ENCODE measurements at regions not wholly inside any gene's neighbourhood (a gene's known extent, or its start where the extent isn't known, plus 50 kb on each side); places are given as distances from the start of the nearest gene placed in this dataset.
"Not testable (repeated sequence)": the region's sequence is repeated elsewhere in the genome, so short reads cannot be mapped to it uniquely, and the experiment has no call there.

DNA sequence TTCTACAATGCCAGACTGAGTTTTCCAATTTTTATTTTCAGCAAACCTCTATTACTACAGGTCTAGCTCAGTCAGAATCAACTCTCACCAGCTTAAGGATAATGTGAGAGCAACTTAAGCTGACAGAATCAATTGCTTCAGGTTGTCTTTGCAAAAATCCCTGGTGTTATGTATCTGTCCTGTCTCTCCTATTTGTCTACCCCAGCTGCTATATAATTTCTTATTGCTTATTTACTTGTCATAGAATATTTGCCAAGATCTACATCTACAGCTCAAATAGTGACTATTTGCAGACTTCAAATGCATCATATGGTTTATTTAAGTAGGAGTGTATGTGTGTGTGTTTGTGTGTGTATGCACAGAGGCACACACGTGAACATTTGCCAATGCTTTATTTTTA lies 54.1 kb downstream of the FOXG1 start:
- no peak for DNase-seq (ENCODE audit: low read depth in 2 of 2)

DNA sequence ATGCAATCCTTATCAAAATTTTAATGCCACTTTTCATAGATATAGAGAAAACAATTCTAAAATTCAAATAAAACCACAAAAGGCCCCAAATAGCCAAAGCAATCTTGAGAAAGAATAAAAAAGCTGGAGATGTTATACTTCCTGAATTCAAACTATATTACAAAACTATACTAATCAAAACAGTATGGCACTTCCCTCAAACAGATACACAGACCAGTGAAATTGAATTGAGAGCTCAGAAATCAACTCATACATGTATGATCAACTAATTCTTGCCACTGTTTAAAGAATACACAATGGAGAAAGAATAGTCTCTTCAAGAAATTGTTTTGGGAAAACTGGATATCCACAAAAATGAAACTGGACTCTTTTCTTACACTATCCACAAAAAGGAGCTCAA lies 55.4 kb downstream of the FOXG1 start:
- no peak for DNase-seq (ENCODE audit: low read depth in 2 of 2)

- no peak for DNase-seq (ENCODE audit: low read depth in 2 of 2)
Measured at GRCh38 chr14:28823245-28823644, 56.7 kb downstream of the FOXG1 start.

- DNase-seq (ENCODE audit: low read depth in 2 of 2) = no peak
Measured at GRCh38 chr14:28830115-28830534, 63.5 kb downstream of the FOXG1 start.

GRCh38 chr14:28831126-28831525 lies 64.5 kb downstream of the FOXG1 start:
- no peak for DNase-seq (ENCODE audit: low read depth in 2 of 2)

GRCh38 chr14:28842569-28842968 lies 76.0 kb downstream of the FOXG1 start:
- not testable (repeated sequence) for DNase-seq (ENCODE audit: low read depth in 2 of 2)

DNA sequence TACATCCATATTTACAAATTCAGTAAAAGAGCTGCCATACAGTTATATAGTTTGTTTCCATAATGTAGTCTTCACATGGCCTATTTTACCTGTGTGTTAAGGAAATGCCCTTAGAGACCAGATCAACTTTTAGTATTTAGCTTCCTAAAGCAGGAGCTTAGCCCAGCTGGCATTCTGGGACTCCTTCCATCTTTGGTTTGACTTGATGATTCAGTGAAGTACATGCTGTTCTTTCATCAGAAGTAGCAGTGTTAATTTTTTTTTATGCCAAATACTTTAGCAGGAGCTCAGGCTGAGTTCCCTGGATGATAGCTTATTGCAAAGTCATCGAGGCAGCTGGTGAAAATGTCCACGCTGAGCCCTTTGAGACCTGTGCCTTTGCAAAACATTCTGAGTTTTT lies 101.0 kb downstream of the FOXG1 start:
- no peak for DNase-seq (ENCODE audit: low read depth in 2 of 2)

GRCh38 chr14:28870033-28870564 lies 103.5 kb downstream of the FOXG1 start:
- no peak for DNase-seq (ENCODE audit: low read depth in 2 of 2)

- DNase-seq (ENCODE audit: low read depth in 2 of 2) = no peak
Measured at GRCh38 chr14:28875934-28876571, 109.5 kb downstream of the FOXG1 start.

GRCh38 chr14:28876572-28876945 lies 110.0 kb downstream of the FOXG1 start:
- DNase-seq (ENCODE audit: low read depth in 2 of 2) = no peak

DNA sequence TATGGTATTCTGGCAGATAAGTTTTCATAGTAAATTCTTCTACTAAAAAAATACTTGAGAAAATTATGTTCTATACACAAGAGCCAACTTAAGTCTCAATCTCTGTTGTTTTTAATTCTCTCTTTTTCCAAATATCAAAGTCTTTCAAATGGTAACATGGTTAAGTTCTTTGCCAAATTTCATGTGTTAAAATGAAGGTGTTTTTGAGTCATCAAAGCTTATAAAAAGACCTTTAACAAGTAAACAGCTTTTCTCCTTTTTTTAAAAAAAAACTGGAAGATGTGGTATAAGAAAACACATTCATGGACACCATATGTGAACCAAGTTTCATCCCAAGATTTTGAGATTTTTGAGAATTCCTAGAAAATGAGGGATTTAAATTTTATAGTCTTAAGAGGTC lies 111.3 kb downstream of the FOXG1 start:
- no peak for DNase-seq (ENCODE audit: low read depth in 2 of 2)

- DNase-seq (ENCODE audit: low read depth in 2 of 2) = no peak
Measured at GRCh38 chr14:28879573-28879996, 113.0 kb downstream of the FOXG1 start.

DNA sequence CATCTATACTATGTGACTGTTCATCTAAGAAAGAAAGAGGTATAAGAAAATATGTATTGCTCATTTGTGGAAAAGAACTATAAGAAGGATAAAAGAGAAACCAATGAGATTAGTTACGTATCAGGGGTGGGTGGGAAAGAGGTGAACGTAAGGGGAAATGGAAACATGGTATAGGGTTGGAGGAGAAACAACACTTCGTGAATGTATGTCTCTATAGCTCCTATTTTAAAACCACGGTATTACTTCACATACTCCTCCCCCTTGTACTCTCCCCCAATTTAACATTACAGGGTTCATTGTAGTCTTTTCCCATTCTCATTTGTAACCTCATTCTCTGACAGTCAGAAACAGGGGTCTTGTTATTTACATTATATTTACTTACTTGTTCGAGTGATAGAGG lies 120.4 kb downstream of the FOXG1 start:
- DNase-seq (ENCODE audit: low read depth in 2 of 2) = no peak

DNA sequence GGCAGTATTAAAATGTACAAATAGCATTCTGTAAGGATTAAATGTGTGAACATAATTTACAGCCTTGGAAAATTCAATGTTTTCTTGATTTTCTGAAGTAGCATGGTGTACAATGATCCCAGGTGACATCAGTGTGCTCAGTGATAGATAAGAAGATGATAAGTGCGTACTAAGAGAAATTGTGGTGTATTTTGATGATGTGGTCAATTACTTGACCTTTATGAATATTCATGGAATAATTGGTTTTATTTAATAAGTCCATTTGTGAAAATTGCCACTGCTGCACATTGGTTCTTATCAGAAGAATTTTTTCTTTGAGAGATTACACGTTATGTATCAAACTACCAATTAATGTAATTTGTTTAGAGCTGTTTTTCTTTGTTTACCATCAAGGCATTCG lies 128.8 kb downstream of the FOXG1 start:
- DNase-seq (ENCODE audit: low read depth in 2 of 2) = no peak

GRCh38 chr14:28896337-28896736 lies 129.8 kb downstream of the FOXG1 start:
- no peak for DNase-seq (ENCODE audit: low read depth in 2 of 2)

- no peak for DNase-seq (ENCODE audit: low read depth in 2 of 2)
Measured at GRCh38 chr14:28901631-28902030, 135.0 kb downstream of the FOXG1 start.

GRCh38 chr14:28902930-28903329 lies 136.3 kb downstream of the FOXG1 start:
- DNase-seq (ENCODE audit: low read depth in 2 of 2) = no peak

- no peak for DNase-seq (ENCODE audit: low read depth in 2 of 2)
Measured at GRCh38 chr14:28911521-28911920, 144.9 kb downstream of the FOXG1 start.

GRCh38 chr14:28913056-28913455 lies 146.5 kb downstream of the FOXG1 start:
- DNase-seq (ENCODE audit: low read depth in 2 of 2) = no peak

GRCh38 chr14:28926122-28926521 lies 159.5 kb downstream of the FOXG1 start:
- no peak for DNase-seq (ENCODE audit: low read depth in 2 of 2)

- no peak for DNase-seq (ENCODE audit: low read depth in 2 of 2)
Measured at GRCh38 chr14:28931999-28932398, 165.4 kb downstream of the FOXG1 start.

GRCh38 chr14:28936601-28937000 lies 170.0 kb downstream of the FOXG1 start:
- no peak for DNase-seq (ENCODE audit: low read depth in 2 of 2)

- no peak for DNase-seq (ENCODE audit: low read depth in 2 of 2)
Measured at GRCh38 chr14:28941758-28942157, 175.2 kb downstream of the FOXG1 start.

- DNase-seq (ENCODE audit: low read depth in 2 of 2) = no peak
Measured at GRCh38 chr14:28944605-28945004, 178.0 kb downstream of the FOXG1 start.
